ENCODE measurements at regions not wholly inside any gene's neighbourhood (a gene's known extent, or its start where the extent isn't known, plus 50 kb on each side); places are given as distances from the start of the nearest gene placed in this dataset.

DNA sequence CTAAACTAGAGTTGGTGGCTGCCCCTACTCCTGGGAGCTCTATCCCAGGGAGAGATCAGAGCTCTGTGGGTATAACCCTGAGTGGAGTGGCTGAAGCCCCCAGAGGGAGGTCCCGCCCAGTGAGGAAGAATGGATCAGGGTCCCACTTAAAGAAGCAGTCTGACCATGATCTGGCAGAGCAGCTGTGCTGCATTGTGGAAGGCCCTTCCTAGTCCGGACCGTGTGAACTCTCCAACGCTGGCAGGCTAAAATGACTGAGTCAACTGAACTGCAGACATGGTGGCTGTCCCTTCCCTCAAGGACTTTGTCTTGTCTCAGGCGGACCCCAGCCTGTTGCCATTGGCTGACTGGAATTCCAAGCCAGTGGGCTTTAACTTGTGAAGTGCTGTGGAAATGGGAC is 494.2 kb downstream of the FAM181B start:
- TF ChIP-seq, protein P1, sequence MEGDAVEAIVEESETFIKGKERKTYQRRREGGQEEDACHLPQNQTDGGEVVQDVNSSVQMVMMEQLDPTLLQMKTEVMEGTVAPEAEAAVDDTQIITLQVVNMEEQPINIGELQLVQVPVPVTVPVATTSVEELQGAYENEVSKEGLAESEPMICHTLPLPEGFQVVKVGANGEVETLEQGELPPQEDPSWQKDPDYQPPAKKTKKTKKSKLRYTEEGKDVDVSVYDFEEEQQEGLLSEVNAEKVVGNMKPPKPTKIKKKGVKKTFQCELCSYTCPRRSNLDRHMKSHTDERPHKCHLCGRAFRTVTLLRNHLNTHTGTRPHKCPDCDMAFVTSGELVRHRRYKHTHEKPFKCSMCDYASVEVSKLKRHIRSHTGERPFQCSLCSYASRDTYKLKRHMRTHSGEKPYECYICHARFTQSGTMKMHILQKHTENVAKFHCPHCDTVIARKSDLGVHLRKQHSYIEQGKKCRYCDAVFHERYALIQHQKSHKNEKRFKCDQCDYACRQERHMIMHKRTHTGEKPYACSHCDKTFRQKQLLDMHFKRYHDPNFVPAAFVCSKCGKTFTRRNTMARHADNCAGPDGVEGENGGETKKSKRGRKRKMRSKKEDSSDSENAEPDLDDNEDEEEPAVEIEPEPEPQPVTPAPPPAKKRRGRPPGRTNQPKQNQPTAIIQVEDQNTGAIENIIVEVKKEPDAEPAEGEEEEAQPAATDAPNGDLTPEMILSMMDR (IDR thresholded peaks at IDR 0.05; ENCODE audit: low read length): no peak
- no peak for TF ChIP-seq EZH2 (IDR thresholded peaks at IDR 0.05; ENCODE audit: borderline replicate concordance, low read length)

All from OCI-LY1 (cell line).